Left lung (tissue), 4 donors: ENCODE measurements at regions not wholly inside any gene's neighbourhood (a gene's known extent, or its start where the extent isn't known, plus 50 kb on each side); places are given as distances from the start of the nearest gene placed in this dataset.

ENCODE experiments used
- ATAC-seq: fragments of 200-7000 bp; cut with Tn5 transposase; one replicate; pipeline ENCODE4 v1.9.1; 2020; ENCODE audit warnings: moderate library complexity
- DNase-seq, 4 donors: peaks; one replicate each; pipeline ENCODE4 v3.0.0-alpha.2; 2013 to 2020
- H3K27ac ChIP-seq, 2 donors: fragments of 200-600 bp; sonication (generic) in 1 of 2; one replicate each; pipeline versions ENCODE4 v1.5.0 to v1.8.0; 2020 to 2021
- H3K27me3 ChIP-seq, 2 donors: fragments of 200-600 bp; sonication (generic) in 1 of 2; one replicate each; pipeline versions ENCODE4 v1.5.0 to v1.8.0; 2020 to 2021
- H3K36me3 ChIP-seq, 2 donors: fragments of 200-600 bp; sonication (generic) in 1 of 2; one replicate each; pipeline versions ENCODE4 v1.5.0 to v1.8.0; 2020 to 2021
- H3K4me1 ChIP-seq, 2 donors: fragments of 200-600 bp; one replicate each; pipeline ENCODE4 v1.8.0; 2021
- H3K4me3 ChIP-seq, 2 donors: fragments of 200-600 bp; sonication (generic) in 1 of 2; one replicate each; pipeline versions ENCODE4 v1.5.0 to v1.8.0; 2020 to 2021; ENCODE audit warnings: mild to moderate bottlenecking in 1 of 2
- H3K9me3 ChIP-seq, 2 donors: fragments of 200-600 bp; sonication (generic) in 1 of 2; one replicate each; pipeline versions ENCODE4 v1.5.0 to v1.8.0; 2020 to 2021
- intact Hi-C, 2 donors: fragments of 100-400 bp; cut with DNase I; formaldehyde crosslinking; loops; one replicate each; pipeline versions ENCODE4 v1.11.2 to v1.14.2; 2022
- TF ChIP-seq, protein P1 (sequence below), 2 donors: fragments of 200-600 bp; sonication (generic) in 1 of 2; IDR thresholded peaks; one replicate each; pipeline versions ENCODE4 v1.5.0 to v1.8.0; 2021; ENCODE audit warnings: antibody characterized with exemption in 2 of 2
- donor health status: DM: no; HTN: yes; CAD: no.
- donor health status: DM: no; HTN: no; CAD: no.

- TF ChIP-seq, protein P1, sequence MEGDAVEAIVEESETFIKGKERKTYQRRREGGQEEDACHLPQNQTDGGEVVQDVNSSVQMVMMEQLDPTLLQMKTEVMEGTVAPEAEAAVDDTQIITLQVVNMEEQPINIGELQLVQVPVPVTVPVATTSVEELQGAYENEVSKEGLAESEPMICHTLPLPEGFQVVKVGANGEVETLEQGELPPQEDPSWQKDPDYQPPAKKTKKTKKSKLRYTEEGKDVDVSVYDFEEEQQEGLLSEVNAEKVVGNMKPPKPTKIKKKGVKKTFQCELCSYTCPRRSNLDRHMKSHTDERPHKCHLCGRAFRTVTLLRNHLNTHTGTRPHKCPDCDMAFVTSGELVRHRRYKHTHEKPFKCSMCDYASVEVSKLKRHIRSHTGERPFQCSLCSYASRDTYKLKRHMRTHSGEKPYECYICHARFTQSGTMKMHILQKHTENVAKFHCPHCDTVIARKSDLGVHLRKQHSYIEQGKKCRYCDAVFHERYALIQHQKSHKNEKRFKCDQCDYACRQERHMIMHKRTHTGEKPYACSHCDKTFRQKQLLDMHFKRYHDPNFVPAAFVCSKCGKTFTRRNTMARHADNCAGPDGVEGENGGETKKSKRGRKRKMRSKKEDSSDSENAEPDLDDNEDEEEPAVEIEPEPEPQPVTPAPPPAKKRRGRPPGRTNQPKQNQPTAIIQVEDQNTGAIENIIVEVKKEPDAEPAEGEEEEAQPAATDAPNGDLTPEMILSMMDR (IDR thresholded peaks at IDR 0.05) = no peak
- Histone ChIP-seq H3K36me3 (no peaks in the 10 kb centered on the region), H3K27ac (no peak overlapping the region), H3K4me3 (no peak overlapping the region), H3K27me3 (no peaks in the 10 kb centered on the region), H3K4me1 (no peaks in the 10 kb centered on the region), H3K9me3 (no peaks in the 10 kb centered on the region)
- ATAC-seq (no peak), DNase-seq (no peak)
- intact Hi-C loops = no loop called here
Observed at GRCh38 chr13:59510386-59510785, 653.3 kb downstream of the DIAPH3 start.

GRCh38 chr13:59513686-59514085, 650.0 kb downstream of the DIAPH3 start:
- intact Hi-C loops = no loop called here
- Histone ChIP-seq H3K36me3 (no peaks in the 10 kb centered on the region), H3K4me3 (no peak overlapping the region), H3K27me3 (no peaks in the 10 kb centered on the region), H3K4me1 (no peaks in the 10 kb centered on the region), H3K27ac (no peak overlapping the region), H3K9me3 (no peaks in the 10 kb centered on the region)
- TF ChIP-seq, protein P1 (IDR thresholded peaks at IDR 0.05) = no peak
- ATAC-seq (no peak), DNase-seq (no peak)

DNA sequence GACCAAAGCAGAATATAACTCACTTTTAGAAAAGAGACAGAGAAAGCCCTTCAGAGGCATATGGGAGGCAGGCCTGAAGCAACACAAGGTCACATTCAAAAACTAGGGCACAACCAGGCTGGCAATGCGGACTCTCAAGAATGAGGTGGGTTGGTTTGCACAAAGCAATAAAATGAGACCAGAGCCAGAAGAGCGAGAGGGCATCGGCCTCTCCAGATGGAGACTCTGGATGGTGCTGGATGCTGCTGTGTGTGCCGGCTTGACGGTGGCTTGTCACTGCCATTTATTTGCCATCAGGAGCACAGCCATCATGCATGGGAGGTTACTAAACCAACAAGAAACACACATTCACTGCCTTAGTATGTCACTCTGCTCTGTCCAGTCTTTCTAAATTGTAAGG, 649.4 kb downstream of the DIAPH3 start:
- TF ChIP-seq, protein P1 (IDR thresholded peaks at IDR 0.05) = no peak
- Histone ChIP-seq H3K27ac (no peak overlapping the region), H3K36me3 (no peaks in the 10 kb centered on the region), H3K4me1 (no peaks in the 10 kb centered on the region), H3K9me3 (no peaks in the 10 kb centered on the region), H3K27me3 (no peaks in the 10 kb centered on the region), H3K4me3 (no peak overlapping the region)
- intact Hi-C loops = no loop called here
- no peak for DNase-seq
- ATAC-seq = no peak

DNA sequence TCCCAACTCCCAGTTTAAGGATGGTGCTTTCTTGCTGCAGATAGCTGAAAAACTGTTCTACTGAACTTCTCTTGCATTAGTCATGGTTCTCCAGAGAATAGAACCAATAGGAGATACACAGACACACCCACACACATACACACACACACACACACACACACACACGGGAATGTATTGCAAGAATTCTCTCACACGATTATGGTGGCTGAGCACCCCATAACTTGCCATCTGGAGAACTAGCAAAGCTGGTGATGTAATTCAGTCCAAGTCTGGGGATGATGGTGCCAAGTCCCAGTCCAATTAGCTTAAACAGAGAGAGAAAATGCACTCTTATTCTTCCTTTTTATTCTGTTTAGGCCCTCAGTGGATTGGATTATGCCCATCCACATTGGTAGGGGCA, 643.9 kb downstream of the DIAPH3 start:
- TF ChIP-seq, protein P1 (IDR thresholded peaks at IDR 0.05) = no peak
- no peak for ATAC-seq

DNA sequence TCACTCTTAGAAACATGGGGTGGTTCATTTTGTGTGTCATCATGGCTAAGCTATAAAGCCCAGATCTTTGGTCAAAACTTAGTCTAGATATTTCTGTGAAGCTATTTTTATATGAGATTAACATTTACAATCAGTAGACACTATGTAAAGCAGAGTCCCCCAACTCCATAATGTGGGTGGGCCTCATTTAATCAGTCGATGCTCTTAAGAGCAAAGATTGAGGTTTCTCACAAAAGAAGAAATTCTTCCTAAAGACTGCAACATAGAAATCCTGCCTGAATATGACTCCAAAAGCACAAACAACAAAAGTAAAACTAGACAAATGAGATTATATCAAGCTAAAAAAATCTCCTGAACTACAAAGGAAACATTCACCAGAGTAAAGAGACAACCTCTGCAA, 642.2 kb downstream of the DIAPH3 start:
- no peaks in the 10 kb centered on the region for H3K36me3 ChIP-seq
- no peaks in the 10 kb centered on the region for H3K27me3 ChIP-seq
- H3K4me3 ChIP-seq = no peak overlapping the region
- TF ChIP-seq, protein P1 (IDR thresholded peaks at IDR 0.05) = no peak
- DNase-seq (no peak), ATAC-seq (no peak)
- no peaks in the 10 kb centered on the region for H3K4me1 ChIP-seq
- no peaks in the 10 kb centered on the region for H3K9me3 ChIP-seq
- no peak overlapping the region for H3K27ac ChIP-seq
- intact Hi-C loops = no loop called here

More for the DNA sequence above, 643.9 kb downstream of the DIAPH3 start:
- Histone ChIP-seq H3K36me3 (no peaks in the 10 kb centered on the region), H3K9me3 (no peaks in the 10 kb centered on the region), H3K4me1 (no peaks in the 10 kb centered on the region), H3K4me3 (no peak overlapping the region), H3K27ac (no peak overlapping the region), H3K27me3 (no peaks in the 10 kb centered on the region)
- no peak for DNase-seq
- intact Hi-C loops = no loop called here
